Transverse colon (tissue), 4 donors: ENCODE measurements at regions not wholly inside any gene's neighbourhood (a gene's known extent, or its start where the extent isn't known, plus 50 kb on each side); places are given as distances from the start of the nearest gene placed in this dataset.

Experiments
- DNase-seq: peaks from one replicate; pipeline ENCODE4 v3.0.0-alpha.2; 2019
- H3K27ac ChIP-seq, 4 donors: fragments of 200-600 bp; sonication (generic); 2 replicates each; pipeline ENCODE4 v1.5.1; 2016 to 2018; ENCODE audit warnings: inconsistent platforms in 4 of 4
- H3K27me3 ChIP-seq: fragments of 200-600 bp; sonication (generic); 2 replicates; pipeline ENCODE4 v1.5.1; 2017; ENCODE audit warnings: inconsistent platforms
- H3K36me3 ChIP-seq, 4 donors: fragments of 200-600 bp; sonication (generic); 2 replicates each; pipeline ENCODE4 v1.5.1; 2017 to 2019; ENCODE audit warnings: inconsistent platforms in 4 of 4
- H3K4me1 ChIP-seq, 4 donors: fragments of 200-600 bp; sonication (generic); 2 replicates each; pipeline ENCODE4 v1.5.1; 2017 to 2020; ENCODE audit warnings: inconsistent platforms in 4 of 4
- H3K4me3 ChIP-seq, 4 donors: fragments of 200-600 bp; sonication (generic); 1 replicate in 1 of 4; 2 replicates in 3 of 4; pipeline versions ENCODE4 v1.5.1 to v1.6.1; 2017 to 2019; ENCODE audit warnings: inconsistent platforms in 4 of 4
- H3K9me3 ChIP-seq, 2 donors: fragments of 200-600 bp; sonication (generic); 2 replicates each; pipeline ENCODE4 v1.5.1; 2017 to 2019; ENCODE audit warnings: inconsistent platforms in 2 of 2
- EP300 ChIP-seq: sonication (generic); formaldehyde crosslinking; IDR thresholded peaks from one replicate; pipeline ENCODE4 v1.6.1; 2017; ENCODE audit warnings: antibody characterized with exemption, low read depth
- POLR2A ChIP-seq: fragments of 450-650 bp; IDR thresholded peaks from one replicate; pipeline ENCODE4 v1.6.1; 2016; ENCODE audit warnings: antibody characterized with exemption, mild to moderate bottlenecking, moderate library complexity
- POLR2AphosphoS5 ChIP-seq, 3 donors: sonication (generic); formaldehyde crosslinking; IDR thresholded peaks; one replicate each; pipeline ENCODE4 v1.6.1; 2016; ENCODE audit warnings: antibody characterized with exemption in 3 of 3
- WGBS, 2 donors: methylation state at CpG; one replicate each; pipeline ENCODE4 v1.1.5; 2018; ENCODE audit warnings: low coverage in 1 of 2; 5-methylcytosine and 5-hydroxymethylcytosine counted together
- in situ Hi-C, 4 donors: fragments of 200-750 bp; cut with MboI; loops; one replicate each; pipeline versions ENCODE4 v1.15.0 to v1.15.1; 2017; ENCODE audit warnings: low sequenced_read_pairs in 3 of 4, low pct_ligation_motif_present in 1 of 4, low pct_unique_long_range_greater_than_20kb in 1 of 4
- intact Hi-C: fragments of 100-400 bp; cut with DNase I; formaldehyde crosslinking; loops from one replicate; pipeline ENCODE4 v1.15.1; 2023; ENCODE audit warnings: low total_unique reads
- TF ChIP-seq, protein P1 (sequence below), 5 experiments: fragments of 200-600 bp in 3 of 5; fragments of 450-650 bp in 2 of 5; sonication (generic) in 3 of 5; IDR thresholded peaks; 1 replicate in 2 of 5; 2 replicates in 3 of 5; pipeline ENCODE4 v1.5.1; 2016 to 2017; ENCODE audit warnings: antibody characterized with exemption in 5 of 5, inconsistent platforms in 3 of 5, mild to moderate bottlenecking in 2 of 5, moderate library complexity in 1 of 5

DNA sequence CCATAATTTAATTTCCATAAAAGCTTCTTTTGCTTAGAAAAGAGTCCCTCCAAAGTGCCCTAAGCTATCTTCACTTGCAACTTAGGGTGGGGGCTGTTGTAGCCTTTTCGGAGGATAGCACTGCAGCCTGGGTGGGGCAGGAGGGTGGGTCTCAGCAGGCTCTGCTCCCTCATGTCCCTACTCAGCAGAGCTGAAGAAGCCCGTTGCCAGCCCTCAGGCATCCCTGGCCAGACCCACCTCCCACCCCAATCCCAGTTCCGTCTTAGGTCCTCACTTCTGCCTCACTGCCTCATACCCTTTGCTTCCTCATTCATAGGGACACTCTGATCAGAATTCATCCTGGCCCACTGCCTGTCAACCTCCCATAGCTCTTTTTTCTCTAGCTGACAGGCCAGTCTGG lies 99.8 kb upstream of the ZMIZ1 start:
- intact Hi-C loops = loop anchor here (10.0 kb wide), 1 partner anchor 226 kb away; no protein-coding TSS in a partner anchor
- no peak overlapping the region for H3K27ac ChIP-seq
- 79 to 90% methylated on average over 2 to 3 of the region's 3 CpGs for WGBS, 2 donors

DNA sequence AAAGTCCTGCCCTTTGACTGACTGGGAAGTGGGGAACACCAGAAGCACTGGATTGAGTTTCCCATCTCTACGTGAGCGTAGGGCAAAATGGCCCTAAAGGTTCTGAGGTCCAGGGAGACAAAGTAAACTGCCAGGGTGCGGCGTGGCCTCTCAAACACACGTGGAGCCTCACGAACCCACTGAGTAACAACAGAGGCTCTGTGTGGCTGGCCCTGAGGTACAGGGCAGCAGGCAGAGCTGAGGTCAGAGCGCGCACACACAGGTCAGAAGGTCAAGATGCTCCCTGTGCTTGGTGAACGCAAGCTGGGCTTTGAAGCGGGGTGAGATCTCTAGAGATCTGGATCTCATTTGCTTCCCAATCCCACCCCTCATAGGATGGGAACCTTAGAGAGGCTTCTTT lies 99.0 kb upstream of the ZMIZ1 start:
- Histone ChIP-seq H3K4me1 (peaks cover 24 to 26% (median 26%) of the 10 kb centered on the region in 4 donors), H3K27me3 (no peaks in the 10 kb centered on the region), H3K4me3 (no peak overlapping the region), H3K9me3 (no peaks in the 10 kb centered on the region), H3K27ac (no peak overlapping the region), H3K36me3 (no peaks in the 10 kb centered on the region)
- intact Hi-C loops (loop anchor here (10.0 kb wide), 1 partner anchor 225 kb away; no protein-coding TSS in a partner anchor), in situ Hi-C loops (no loop called here)
- WGBS, 2 donors = 95% methylated on average over 10 of the region's 10 CpGs; no CpG with 5 or more reads in 1 of the 2 donors
- TF ChIP-seq POLR2A (no peak), EP300 (no peak), POLR2AphosphoS5 (IDR thresholded peaks at IDR 0.05) (no peak)
- TF ChIP-seq, protein P1, sequence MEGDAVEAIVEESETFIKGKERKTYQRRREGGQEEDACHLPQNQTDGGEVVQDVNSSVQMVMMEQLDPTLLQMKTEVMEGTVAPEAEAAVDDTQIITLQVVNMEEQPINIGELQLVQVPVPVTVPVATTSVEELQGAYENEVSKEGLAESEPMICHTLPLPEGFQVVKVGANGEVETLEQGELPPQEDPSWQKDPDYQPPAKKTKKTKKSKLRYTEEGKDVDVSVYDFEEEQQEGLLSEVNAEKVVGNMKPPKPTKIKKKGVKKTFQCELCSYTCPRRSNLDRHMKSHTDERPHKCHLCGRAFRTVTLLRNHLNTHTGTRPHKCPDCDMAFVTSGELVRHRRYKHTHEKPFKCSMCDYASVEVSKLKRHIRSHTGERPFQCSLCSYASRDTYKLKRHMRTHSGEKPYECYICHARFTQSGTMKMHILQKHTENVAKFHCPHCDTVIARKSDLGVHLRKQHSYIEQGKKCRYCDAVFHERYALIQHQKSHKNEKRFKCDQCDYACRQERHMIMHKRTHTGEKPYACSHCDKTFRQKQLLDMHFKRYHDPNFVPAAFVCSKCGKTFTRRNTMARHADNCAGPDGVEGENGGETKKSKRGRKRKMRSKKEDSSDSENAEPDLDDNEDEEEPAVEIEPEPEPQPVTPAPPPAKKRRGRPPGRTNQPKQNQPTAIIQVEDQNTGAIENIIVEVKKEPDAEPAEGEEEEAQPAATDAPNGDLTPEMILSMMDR (IDR thresholded peaks at IDR 0.05) = no peak
- DNase-seq = no peak

More for the DNA sequence above, 99.8 kb upstream of the ZMIZ1 start:
- in situ Hi-C loops = no loop called here
- TF ChIP-seq, protein P1 (IDR thresholded peaks at IDR 0.05) = no peak
- no peak for TF ChIP-seq POLR2A
- no peak for TF ChIP-seq POLR2AphosphoS5 (IDR thresholded peaks at IDR 0.05)
- TF ChIP-seq EP300 = no peak
- DNase-seq = no peak
- peaks cover 17 to 20% (median 18%) of the 10 kb centered on the region in 4 donors for H3K4me1 ChIP-seq
- H3K36me3 ChIP-seq = no peaks in the 10 kb centered on the region
- H3K4me3 ChIP-seq = no peak overlapping the region
- no peaks in the 10 kb centered on the region for H3K27me3 ChIP-seq
- H3K9me3 ChIP-seq = no peaks in the 10 kb centered on the region

DNA sequence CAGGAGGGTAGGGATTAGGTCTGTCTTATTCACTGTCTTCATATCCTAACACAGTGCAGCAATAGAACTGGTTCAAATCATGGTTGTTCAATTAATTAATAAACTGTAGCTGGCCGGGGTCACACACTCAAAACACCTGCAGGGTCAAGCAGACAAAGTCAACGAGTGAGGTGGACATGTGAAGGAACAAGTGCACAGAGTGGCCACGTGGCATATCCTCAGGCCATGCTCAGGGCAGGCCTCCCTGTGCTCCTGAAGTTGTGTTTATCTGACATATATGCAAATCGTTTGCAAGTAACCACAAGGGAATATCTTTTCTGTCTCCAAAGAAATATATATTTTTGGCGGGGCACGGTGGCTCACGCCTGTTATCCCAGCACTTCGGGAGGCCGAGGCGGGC lies 98.5 kb upstream of the ZMIZ1 start:
- no peaks in the 10 kb centered on the region for H3K9me3 ChIP-seq
- no peaks in the 10 kb centered on the region for H3K27me3 ChIP-seq
- no peak overlapping the region for H3K4me3 ChIP-seq
- WGBS, 2 donors = 86 to 96% methylated on average over 7 to 10 of the region's 10 CpGs
- no peak overlapping the region for H3K27ac ChIP-seq
- H3K36me3 ChIP-seq = no peaks in the 10 kb centered on the region
- no peak for DNase-seq
- peaks cover 24 to 29% (median 26%) of the 10 kb centered on the region in 4 donors for H3K4me1 ChIP-seq
- TF ChIP-seq EP300 (no peak), POLR2A (no peak), POLR2AphosphoS5 (IDR thresholded peaks at IDR 0.05) (no peak)
- TF ChIP-seq, protein P1 (IDR thresholded peaks at IDR 0.05) = no peak
- intact Hi-C loops (no loop called here), in situ Hi-C loops (no loop called here)

DNA sequence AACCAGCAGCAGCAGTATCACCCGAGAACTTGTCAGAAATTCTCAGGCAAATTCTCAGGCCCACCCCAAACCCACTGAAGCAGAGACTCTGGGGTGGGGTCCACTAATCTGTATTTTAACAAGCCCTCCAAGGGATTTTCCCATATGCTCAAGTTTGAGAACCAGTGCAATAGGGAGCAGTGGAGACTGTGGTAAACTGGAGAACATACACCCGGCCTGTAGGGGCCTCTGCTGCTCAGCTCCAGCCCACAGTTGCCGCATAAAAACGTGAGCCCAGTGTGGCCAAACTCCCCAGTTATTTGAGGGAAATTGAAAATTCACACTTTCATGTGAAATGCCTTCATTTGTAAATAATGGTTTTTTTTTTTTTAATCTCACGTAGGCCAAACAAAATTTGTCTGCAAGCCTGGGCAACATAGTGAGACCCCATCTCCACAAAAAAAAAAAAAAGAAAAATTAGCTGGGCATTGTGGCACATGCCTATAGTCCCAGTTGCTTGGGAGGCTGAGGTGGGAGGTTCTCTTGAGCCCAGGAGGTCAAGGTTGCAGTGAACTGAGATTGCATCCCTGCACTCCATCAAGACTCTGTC lies 97.6 kb upstream of the ZMIZ1 start:
- TF ChIP-seq POLR2A (no peak), POLR2AphosphoS5 (IDR thresholded peaks at IDR 0.05) (no peak), EP300 (no peak)
- TF ChIP-seq, protein P1 (IDR thresholded peaks at IDR 0.05) = no peak
- H3K4me1 ChIP-seq = peaks cover 22 to 29% (median 25%) of the 10 kb centered on the region in 4 donors
- intact Hi-C loops = no loop called here
- no peaks in the 10 kb centered on the region for H3K36me3 ChIP-seq
- no peak overlapping the region for H3K4me3 ChIP-seq
- H3K27me3 ChIP-seq = no peaks in the 10 kb centered on the region
- in situ Hi-C loops = no loop called here
- H3K9me3 ChIP-seq = no peaks in the 10 kb centered on the region
- WGBS, 2 donors = 87 to 100% methylated on average over 1 to 5 of the region's 5 CpGs
- DNase-seq = no peak
- H3K27ac ChIP-seq = peak overlapping the region in 3 of 4 donors; percentile 92 to 95 (median 94)
